ENCODE measurements at regions not wholly inside any gene's neighbourhood (a gene's known extent, or its start where the extent isn't known, plus 50 kb on each side); places are given as distances from the start of the nearest gene placed in this dataset.

DNA sequence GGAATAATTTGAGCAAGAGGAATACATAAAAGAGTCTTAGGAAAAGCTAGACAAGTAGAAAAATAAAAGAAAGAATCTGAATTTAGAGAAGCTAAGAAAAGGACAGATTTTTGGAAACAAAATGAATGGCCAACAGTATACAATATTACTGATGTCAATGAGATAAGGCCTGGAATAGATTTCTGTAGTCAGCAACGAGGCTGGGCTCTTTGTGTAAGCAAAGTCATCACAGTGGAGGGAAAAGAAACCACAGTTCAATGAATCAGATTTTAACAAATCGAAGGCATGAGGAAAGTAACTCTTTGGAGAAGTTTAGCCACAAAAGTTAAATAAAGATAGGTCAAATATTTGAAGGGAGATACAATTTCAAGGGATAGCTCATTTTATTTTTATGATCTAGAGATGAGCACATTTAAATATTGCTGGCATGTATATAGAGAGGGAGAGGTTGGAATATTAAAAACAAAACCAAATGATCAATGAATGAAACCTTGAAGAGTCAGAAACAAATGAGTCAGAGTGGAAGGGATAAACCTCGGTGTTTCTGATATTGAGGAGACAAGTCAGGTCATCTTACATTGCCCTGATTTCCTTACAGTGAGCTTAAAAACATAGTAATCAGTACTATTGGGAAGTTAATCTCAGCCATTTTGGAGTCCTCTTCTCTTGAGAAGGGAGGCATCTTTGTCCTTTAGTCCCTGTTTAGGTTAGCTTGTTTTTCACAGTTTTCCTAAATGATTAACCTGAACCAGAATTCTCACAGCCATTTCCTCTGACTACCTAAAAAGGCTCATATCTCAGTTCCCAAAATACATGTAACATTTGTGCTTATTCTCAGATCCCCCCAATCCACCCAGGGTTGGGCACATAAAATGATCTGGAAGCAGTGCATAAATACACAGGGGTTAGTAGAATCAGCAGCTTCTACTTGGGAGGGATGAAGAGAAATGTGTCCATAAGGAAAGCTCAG is 620.0 kb upstream of the B3GALT2 start:
- TF ChIP-seq, protein P1, sequence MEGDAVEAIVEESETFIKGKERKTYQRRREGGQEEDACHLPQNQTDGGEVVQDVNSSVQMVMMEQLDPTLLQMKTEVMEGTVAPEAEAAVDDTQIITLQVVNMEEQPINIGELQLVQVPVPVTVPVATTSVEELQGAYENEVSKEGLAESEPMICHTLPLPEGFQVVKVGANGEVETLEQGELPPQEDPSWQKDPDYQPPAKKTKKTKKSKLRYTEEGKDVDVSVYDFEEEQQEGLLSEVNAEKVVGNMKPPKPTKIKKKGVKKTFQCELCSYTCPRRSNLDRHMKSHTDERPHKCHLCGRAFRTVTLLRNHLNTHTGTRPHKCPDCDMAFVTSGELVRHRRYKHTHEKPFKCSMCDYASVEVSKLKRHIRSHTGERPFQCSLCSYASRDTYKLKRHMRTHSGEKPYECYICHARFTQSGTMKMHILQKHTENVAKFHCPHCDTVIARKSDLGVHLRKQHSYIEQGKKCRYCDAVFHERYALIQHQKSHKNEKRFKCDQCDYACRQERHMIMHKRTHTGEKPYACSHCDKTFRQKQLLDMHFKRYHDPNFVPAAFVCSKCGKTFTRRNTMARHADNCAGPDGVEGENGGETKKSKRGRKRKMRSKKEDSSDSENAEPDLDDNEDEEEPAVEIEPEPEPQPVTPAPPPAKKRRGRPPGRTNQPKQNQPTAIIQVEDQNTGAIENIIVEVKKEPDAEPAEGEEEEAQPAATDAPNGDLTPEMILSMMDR (IDR thresholded peaks at IDR 0.05; ENCODE audit: borderline replicate concordance, extremely low read depth, low read length, poor library complexity, severe bottlenecking) = no peak
- TF ChIP-seq EZH2 (IDR thresholded peaks at IDR 0.05; ENCODE audit: borderline replicate concordance, low read depth, low read length, severe bottlenecking) = no peak
